HG03095 (cell line): ENCODE measurements at regions not wholly inside any gene's neighbourhood (a gene's known extent, or its start where the extent isn't known, plus 50 kb on each side); places are given as distances from the start of the nearest gene placed in this dataset.

ENCODE experiments used
- ATAC-seq: cut with Tn5 transposase; IDR thresholded peaks from one replicate; pipeline ENCODE4 v1.9.1; 2021; ENCODE audit warnings: moderate library complexity; ENCODE audit not compliant: unreplicated experiment

GRCh38 chr3:174639970-174640369 lies 219.2 kb upstream of the NAALADL2 start:
- ATAC-seq: no peak

GRCh38 chr3:174640932-174641331 lies 218.2 kb upstream of the NAALADL2 start:
- no peak for ATAC-seq

- ATAC-seq: no peak
Measured at GRCh38 chr3:174644287-174644686, 214.8 kb upstream of the NAALADL2 start.

GRCh38 chr3:174651951-174652350 lies 207.2 kb upstream of the NAALADL2 start:
- no peak for ATAC-seq

- no peak for ATAC-seq
Measured at GRCh38 chr3:174659511-174659910, 199.6 kb upstream of the NAALADL2 start.

- ATAC-seq: no peak
Measured at GRCh38 chr3:174662653-174663052, 196.5 kb upstream of the NAALADL2 start.

GRCh38 chr3:174667386-174667785 lies 191.7 kb upstream of the NAALADL2 start:
- no peak for ATAC-seq

- no peak for ATAC-seq
Measured at GRCh38 chr3:174675406-174675805, 183.7 kb upstream of the NAALADL2 start.

GRCh38 chr3:174681784-174682183 lies 177.3 kb upstream of the NAALADL2 start:
- ATAC-seq: no peak

- no peak for ATAC-seq
Measured at GRCh38 chr3:174685796-174686195, 173.3 kb upstream of the NAALADL2 start.

GRCh38 chr3:174697310-174697709 lies 161.8 kb upstream of the NAALADL2 start:
- ATAC-seq: no peak

- ATAC-seq: no peak
Measured at GRCh38 chr3:174700736-174701135, 158.4 kb upstream of the NAALADL2 start.

- no peak for ATAC-seq
Measured at GRCh38 chr3:174710612-174711011, 148.5 kb upstream of the NAALADL2 start.

GRCh38 chr3:174715386-174715785 lies 143.7 kb upstream of the NAALADL2 start:
- no peak for ATAC-seq

- no peak for ATAC-seq
Measured at GRCh38 chr3:174716956-174717505, 142.1 kb upstream of the NAALADL2 start.

- ATAC-seq: no peak
Measured at GRCh38 chr3:174720717-174721116, 138.4 kb upstream of the NAALADL2 start.

GRCh38 chr3:174725303-174725702 lies 133.8 kb upstream of the NAALADL2 start:
- no peak for ATAC-seq

- ATAC-seq: no peak
Measured at GRCh38 chr3:174737966-174738365, 121.2 kb upstream of the NAALADL2 start.

GRCh38 chr3:174749143-174749542 lies 110.0 kb upstream of the NAALADL2 start:
- no peak for ATAC-seq

- ATAC-seq: no peak
Measured at GRCh38 chr3:174755833-174756829, 103.0 kb upstream of the NAALADL2 start.

GRCh38 chr3:174758943-174759342 lies 100.2 kb upstream of the NAALADL2 start:
- ATAC-seq: no peak

GRCh38 chr3:174767406-174767805 lies 91.7 kb upstream of the NAALADL2 start:
- no peak for ATAC-seq
